ENCODE measurements at regions not wholly inside any gene's neighbourhood (a gene's known extent, or its start where the extent isn't known, plus 50 kb on each side); places are given as distances from the start of the nearest gene placed in this dataset.
A peak's percentile ranks its signal among the peaks of the same experiment; 100 is the strongest.

GRCh38 chr12:60120199-60120598, 524.4 kb downstream of the SLC16A7 start:
- Histone ChIP-seq H3K36me3 (no peaks in the 10 kb centered on the region), H3K27ac (no peak overlapping the region), H3K27me3 (no peaks in the 10 kb centered on the region), H4K20me1 (ENCODE audit: low read depth) (no peaks in the 10 kb centered on the region), H2AFZ (replicated peaks) (peak overlapping the region; percentile 3), H3K4me3 (no peak overlapping the region), H3K4me1 (no peaks in the 10 kb centered on the region), H3K4me2 (no peak overlapping the region), H3K79me2 (ENCODE audit: low read depth) (no peaks in the 10 kb centered on the region), H3K9ac (no peak overlapping the region), H3K9me3 (ENCODE audit: low read depth) (no peaks in the 10 kb centered on the region), H3F3A (ENCODE audit: low read depth) (no peaks in the 10 kb centered on the region)
- H3K27me3 Mint-ChIP-seq (ENCODE audit: insufficient read depth, low read depth), result peaks cover 2% of the 10 kb centered on the region
- no peak overlapping the region for H3K4me3 Mint-ChIP-seq
- TF ChIP-seq CTCF (IDR thresholded peaks at IDR 0.05) (no peak), EZH2 (IDR thresholded peaks at IDR 0.05) (no peak), EZH2phosphoT487 (IDR thresholded peaks at IDR 0.05) (no peak)
- no peaks in the 10 kb centered on the region for H3K4me1 Mint-ChIP-seq
- no peaks in the 10 kb centered on the region for H3K9me3 Mint-ChIP-seq
- DNase-seq (ENCODE audit: low spot score), result no peak
- H3K36me3 Mint-ChIP-seq, result no peaks in the 10 kb centered on the region
- H3K27ac Mint-ChIP-seq, result no peak overlapping the region

GRCh38 chr12:60123557-60123956, 527.7 kb downstream of the SLC16A7 start:
- H4K20me1 ChIP-seq (ENCODE audit: low read depth), result no peaks in the 10 kb centered on the region

GRCh38 chr12:60137513-60137912, 541.7 kb downstream of the SLC16A7 start:
- no peak overlapping the region for H2AFZ ChIP-seq (replicated peaks)
- H3K27me3 ChIP-seq, result no peaks in the 10 kb centered on the region
- H3K9me3 ChIP-seq (ENCODE audit: low read depth), result no peaks in the 10 kb centered on the region
- no peak overlapping the region for H3K4me3 Mint-ChIP-seq
- no peak overlapping the region for H3K27ac Mint-ChIP-seq
- no peaks in the 10 kb centered on the region for H3K36me3 Mint-ChIP-seq
- no peak overlapping the region for H3K4me2 ChIP-seq
- no peak overlapping the region for H3K27ac ChIP-seq
- H3K36me3 ChIP-seq, result no peaks in the 10 kb centered on the region
- no peak for DNase-seq (ENCODE audit: low spot score)
- no peaks in the 10 kb centered on the region for H3K4me1 Mint-ChIP-seq
- H3K4me1 ChIP-seq, result no peaks in the 10 kb centered on the region
- TF ChIP-seq EZH2phosphoT487 (IDR thresholded peaks at IDR 0.05) (no peak), EZH2 (IDR thresholded peaks at IDR 0.05) (no peak), CTCF (IDR thresholded peaks at IDR 0.05) (no peak)
- H3K27me3 Mint-ChIP-seq (ENCODE audit: insufficient read depth, low read depth), result no peaks in the 10 kb centered on the region
- H3F3A ChIP-seq (ENCODE audit: low read depth), result no peaks in the 10 kb centered on the region
- H3K79me2 ChIP-seq (ENCODE audit: low read depth), result no peaks in the 10 kb centered on the region
- H3K4me3 ChIP-seq, result no peak overlapping the region
- H3K9me3 Mint-ChIP-seq, result no peaks in the 10 kb centered on the region
- H4K20me1 ChIP-seq (ENCODE audit: low read depth), result no peaks in the 10 kb centered on the region
- H3K9ac ChIP-seq, result no peak overlapping the region

More at GRCh38 chr12:60123557-60123956, 527.7 kb downstream of the SLC16A7 start:
- Histone ChIP-seq H3K4me1 (no peaks in the 10 kb centered on the region), H3K9ac (no peak overlapping the region), H3K4me2 (no peak overlapping the region), H2AFZ (replicated peaks) (no peak overlapping the region), H3K27ac (no peak overlapping the region), H3F3A (ENCODE audit: low read depth) (no peaks in the 10 kb centered on the region), H3K36me3 (no peaks in the 10 kb centered on the region), H3K4me3 (no peak overlapping the region), H3K79me2 (ENCODE audit: low read depth) (no peaks in the 10 kb centered on the region), H3K27me3 (no peaks in the 10 kb centered on the region), H3K9me3 (ENCODE audit: low read depth) (no peaks in the 10 kb centered on the region)
- H3K9me3 Mint-ChIP-seq, result peaks cover 6% of the 10 kb centered on the region
- TF ChIP-seq CTCF (IDR thresholded peaks at IDR 0.05), result no peak
- TF ChIP-seq EZH2phosphoT487 (IDR thresholded peaks at IDR 0.05), result no peak
- TF ChIP-seq EZH2 (IDR thresholded peaks at IDR 0.05), result no peak
- no peaks in the 10 kb centered on the region for H3K36me3 Mint-ChIP-seq
- no peak for DNase-seq (ENCODE audit: low spot score)
- H3K4me3 Mint-ChIP-seq, result no peak overlapping the region
- peaks cover 4% of the 10 kb centered on the region for H3K27me3 Mint-ChIP-seq (ENCODE audit: insufficient read depth, low read depth)
- no peaks in the 10 kb centered on the region for H3K4me1 Mint-ChIP-seq
- H3K27ac Mint-ChIP-seq, result no peak overlapping the region
